GM12878 (cell line): ENCODE measurements at regions not wholly inside any gene's neighbourhood (a gene's known extent, or its start where the extent isn't known, plus 50 kb on each side); places are given as distances from the start of the nearest gene placed in this dataset.

Source experiments
- CEBPZ ChIP-seq: fragments of 150-350 bp; IDR thresholded peaks from 2 replicates; pipeline ENCODE4 v1.6.1; 2016; ENCODE audit warnings: low read depth, low read length
- CTCF ChIP-seq, 3 experiments: IDR thresholded peaks in 2 of 3; conservative IDR thresholded peaks in 1 of 3; 2 replicates each; pipeline ENCODE4 v1.5.1; 2011; ENCODE audit warnings: low read depth in 3 of 3, low read length in 3 of 3, mild to moderate bottlenecking in 3 of 3, control low read depth in 2 of 3, moderate library complexity in 2 of 3, inconsistent platforms in 1 of 3, mixed read lengths in 1 of 3; ENCODE audit not compliant: control insufficient read depth in 2 of 3, insufficient read depth in 1 of 3; ENCODE audit errors: extremely low read depth in 1 of 3
- ETV6 ChIP-seq, 2 experiments: fragments of 450-650 bp in 1 of 2; IDR thresholded peaks in 1 of 2; conservative IDR thresholded peaks in 1 of 2; 2 replicates each; pipeline ENCODE4 v1.6.1; 2014; ENCODE audit warnings: antibody characterized with exemption in 1 of 2, borderline replicate concordance in 1 of 2, low read depth in 1 of 2, mild to moderate bottlenecking in 1 of 2, moderate library complexity in 1 of 2
- IRF3 ChIP-seq: fragments of 450-650 bp; IDR thresholded peaks from 2 replicates; pipeline ENCODE4 v1.6.1; 2014; ENCODE audit warnings: mild to moderate bottlenecking
- KLF5 ChIP-seq: fragments of 450-650 bp; IDR thresholded peaks from 2 replicates; pipeline ENCODE4 v1.6.1; 2014; ENCODE audit warnings: mild to moderate bottlenecking; ENCODE audit not compliant: partially characterized antibody
- MEF2A ChIP-seq: IDR thresholded peaks from 2 replicates; pipeline ENCODE4 v1.6.1; 2011; ENCODE audit warnings: low read depth, mild to moderate bottlenecking, low read length, moderate library complexity; ENCODE audit not compliant: insufficient read depth
- POLR2A ChIP-seq: IDR thresholded peaks from 2 replicates; pipeline ENCODE4 v1.6.1; 2011; ENCODE audit warnings: low read depth, mild to moderate bottlenecking, low read length
- POLR2AphosphoS5 ChIP-seq: IDR thresholded peaks from 2 replicates; pipeline ENCODE4 v1.6.1; 2011; ENCODE audit warnings: mild to moderate bottlenecking, low read length, inconsistent platforms
- RBBP5 ChIP-seq: fragments of 200-600 bp; sonication (generic); conservative IDR thresholded peaks from 2 replicates; pipeline ENCODE4 v1.6.1; 2016
- SUZ12 ChIP-seq: fragments of 200-600 bp; sonication (generic); IDR thresholded peaks from one replicate; pipeline ENCODE4 v1.6.1; 2018; ENCODE audit warnings: antibody characterized with exemption, mild to moderate bottlenecking; ENCODE audit not compliant: unreplicated experiment
- ZBTB11 ChIP-seq: fragments of 450-650 bp; formaldehyde crosslinking; IDR thresholded peaks from 2 replicates; pipeline ENCODE4 v1.5.0; 2022; ENCODE audit warnings: mild to moderate bottlenecking, missing genetic modification characterization
- ZNF274 ChIP-seq: IDR thresholded peaks from one replicate; pipeline ENCODE4 v1.8.0; 2011; ENCODE audit not compliant: insufficient read length, insufficient read depth

- TF ChIP-seq POLR2AphosphoS5 (no peak), IRF3 (no peak), CTCF (IDR thresholded peaks at IDR 0.05 in 2 of 3, conservative IDR thresholded peaks at IDR 0.05 in 1 of 3; ENCODE audit: control insufficient read depth in 2 of 3, extremely low read depth in 1 of 3, insufficient read depth in 1 of 3, low read depth in 3 of 3, low read length in 3 of 3) (no peak), POLR2A (no peak), ZBTB11 (CRISPR knock-in tag) (no peak), KLF5 (no peak), ZNF274 (no peak), ETV6 (conservative IDR thresholded peaks at IDR 0.05 in 1 of 2, IDR thresholded peaks at IDR 0.05 in 1 of 2; ENCODE audit: borderline replicate concordance in 1 of 2, low read depth in 1 of 2) (no peak), CEBPZ (no peak), SUZ12 (no peak), RBBP5 (no peak), MEF2A (no peak)
Measured at GRCh38 chr4:1492142-1492457, 85.9 kb upstream of the NKX1-1 start.
